Chondrocyte (in vitro differentiated cells): ENCODE measurements at regions not wholly inside any gene's neighbourhood (a gene's known extent, or its start where the extent isn't known, plus 50 kb on each side); places are given as distances from the start of the nearest gene placed in this dataset.

Experiments
- DNase-seq: peaks from one replicate; pipeline ENCODE4 v3.0.0; 2021; ENCODE audit warnings: mixed read lengths, low spot score
- H3K27ac Mint-ChIP-seq: one replicate; pipeline ENCODE4 v1.8.0; 2021; ENCODE audit warnings: mild to moderate bottlenecking, moderate library complexity, mixed read lengths; ENCODE audit not compliant: unreplicated experiment
- H3K27me3 Mint-ChIP-seq: 2 replicates; pipeline ENCODE4 v1.8.0; 2021; ENCODE audit warnings: low read depth, mixed read lengths
- H3K36me3 Mint-ChIP-seq: 2 replicates; pipeline ENCODE4 v1.8.0; 2021; ENCODE audit warnings: low read depth, mixed read lengths
- H3K4me1 Mint-ChIP-seq: 2 replicates; pipeline ENCODE4 v1.8.0; 2021; ENCODE audit warnings: low read depth, mild to moderate bottlenecking, mixed read lengths
- H3K4me3 Mint-ChIP-seq: one replicate; pipeline ENCODE4 v1.8.0; 2021; ENCODE audit warnings: mild to moderate bottlenecking, moderate library complexity, mixed read lengths; ENCODE audit not compliant: unreplicated experiment
- H3K9me3 Mint-ChIP-seq: 2 replicates; pipeline ENCODE4 v1.8.0; 2021; ENCODE audit warnings: low read depth, mixed read lengths
- TF ChIP-seq, protein P1 (sequence below): fragments of 200-600 bp; sonication (generic); IDR thresholded peaks from 2 replicates; pipeline ENCODE4 v1.5.0; 2021; ENCODE audit warnings: antibody characterized with exemption, mild to moderate bottlenecking, moderate library complexity

DNA sequence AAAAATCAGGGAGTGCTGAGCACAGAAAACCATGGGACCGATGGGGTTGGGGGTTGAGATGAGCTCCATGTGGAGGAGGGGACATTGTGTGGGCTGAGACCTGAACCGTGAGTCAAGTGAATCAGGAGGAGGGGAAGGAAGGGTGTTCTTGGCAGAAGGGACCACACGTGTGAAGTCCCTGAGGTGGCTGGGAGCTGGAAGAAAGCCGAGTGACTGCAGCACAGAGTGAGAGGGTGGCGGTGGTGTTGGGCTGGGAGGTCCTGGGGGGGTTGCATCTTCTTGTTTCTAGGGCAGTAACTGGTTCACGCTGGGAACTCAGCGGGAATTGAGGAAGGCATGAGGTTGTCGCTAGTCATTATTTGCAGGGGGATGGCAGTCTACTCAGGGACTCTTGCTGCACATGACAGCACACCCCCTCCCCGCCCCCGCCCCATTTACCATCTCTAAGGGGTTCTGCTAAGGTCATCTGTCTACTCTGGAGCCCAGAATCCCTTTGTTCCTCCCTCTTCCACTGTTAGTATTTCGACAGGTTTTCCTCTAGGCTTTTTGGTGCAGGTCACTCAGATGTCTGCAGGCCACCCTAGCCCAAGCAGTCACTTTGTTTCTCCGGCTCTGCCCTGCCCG, 254.3 kb downstream of the TLE3 start:
- Mint-ChIP-seq H3K27me3 (peaks cover 2% of the 10 kb centered on the region), H3K4me3 (no peak overlapping the region), H3K4me1 (no peaks in the 10 kb centered on the region), H3K9me3 (no peaks in the 10 kb centered on the region), H3K36me3 (no peaks in the 10 kb centered on the region), H3K27ac (no peak overlapping the region)
- DNase-seq = no peak
- TF ChIP-seq, protein P1, sequence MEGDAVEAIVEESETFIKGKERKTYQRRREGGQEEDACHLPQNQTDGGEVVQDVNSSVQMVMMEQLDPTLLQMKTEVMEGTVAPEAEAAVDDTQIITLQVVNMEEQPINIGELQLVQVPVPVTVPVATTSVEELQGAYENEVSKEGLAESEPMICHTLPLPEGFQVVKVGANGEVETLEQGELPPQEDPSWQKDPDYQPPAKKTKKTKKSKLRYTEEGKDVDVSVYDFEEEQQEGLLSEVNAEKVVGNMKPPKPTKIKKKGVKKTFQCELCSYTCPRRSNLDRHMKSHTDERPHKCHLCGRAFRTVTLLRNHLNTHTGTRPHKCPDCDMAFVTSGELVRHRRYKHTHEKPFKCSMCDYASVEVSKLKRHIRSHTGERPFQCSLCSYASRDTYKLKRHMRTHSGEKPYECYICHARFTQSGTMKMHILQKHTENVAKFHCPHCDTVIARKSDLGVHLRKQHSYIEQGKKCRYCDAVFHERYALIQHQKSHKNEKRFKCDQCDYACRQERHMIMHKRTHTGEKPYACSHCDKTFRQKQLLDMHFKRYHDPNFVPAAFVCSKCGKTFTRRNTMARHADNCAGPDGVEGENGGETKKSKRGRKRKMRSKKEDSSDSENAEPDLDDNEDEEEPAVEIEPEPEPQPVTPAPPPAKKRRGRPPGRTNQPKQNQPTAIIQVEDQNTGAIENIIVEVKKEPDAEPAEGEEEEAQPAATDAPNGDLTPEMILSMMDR = no peak

DNA sequence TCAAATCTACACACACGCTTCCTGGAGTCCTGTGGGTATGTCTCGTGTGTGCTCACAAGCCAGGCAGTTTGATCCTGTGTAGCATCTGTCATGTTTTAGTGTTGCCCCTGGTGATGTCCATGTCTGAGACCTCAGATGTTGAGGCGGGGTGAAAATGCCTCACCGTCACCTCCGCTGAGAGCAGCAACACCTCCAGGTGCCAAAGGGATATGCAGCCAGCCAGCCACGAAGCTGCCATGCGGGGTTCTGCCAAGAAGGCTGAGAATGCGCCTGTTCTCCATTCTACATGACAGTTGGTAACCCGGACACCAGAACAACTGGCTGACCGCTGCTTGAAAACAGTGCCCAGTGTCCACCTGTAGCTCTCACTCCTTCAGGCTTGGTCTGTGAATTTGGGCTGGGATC, 253.8 kb downstream of the TLE3 start:
- Mint-ChIP-seq H3K4me3 (no peak overlapping the region), H3K27me3 (peaks cover 2% of the 10 kb centered on the region), H3K36me3 (no peaks in the 10 kb centered on the region), H3K27ac (no peak overlapping the region), H3K4me1 (no peaks in the 10 kb centered on the region), H3K9me3 (no peaks in the 10 kb centered on the region)
- DNase-seq = no peak
- TF ChIP-seq, protein P1 = no peak

DNA sequence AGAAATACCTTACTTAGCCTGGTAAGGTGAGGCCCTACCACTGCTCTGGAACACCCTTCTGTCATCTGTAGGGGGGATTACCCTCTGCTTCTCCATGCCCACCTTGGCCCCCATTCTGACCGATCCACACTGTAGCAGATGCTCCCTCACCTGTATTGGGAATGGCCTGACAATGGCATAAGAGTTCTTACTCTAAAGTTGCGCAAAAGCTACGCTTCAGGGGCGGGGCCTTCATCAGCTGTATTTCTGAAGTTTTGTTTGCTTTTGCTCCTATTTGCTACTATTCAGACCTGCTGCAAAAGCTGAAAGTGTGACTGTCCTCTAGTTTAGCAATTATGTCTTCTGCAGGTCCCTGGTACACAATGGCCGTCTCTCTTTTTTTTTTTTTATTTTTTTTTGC, 252.6 kb downstream of the TLE3 start:
- no peaks in the 10 kb centered on the region for H3K27me3 Mint-ChIP-seq
- no peak for DNase-seq
- TF ChIP-seq, protein P1 = no peak
- no peaks in the 10 kb centered on the region for H3K4me1 Mint-ChIP-seq
- no peaks in the 10 kb centered on the region for H3K9me3 Mint-ChIP-seq
- no peak overlapping the region for H3K27ac Mint-ChIP-seq
- no peak overlapping the region for H3K4me3 Mint-ChIP-seq
- no peaks in the 10 kb centered on the region for H3K36me3 Mint-ChIP-seq

GRCh38 chr15:69847625-69848024, 250.1 kb downstream of the TLE3 start:
- Mint-ChIP-seq H3K9me3 (no peaks in the 10 kb centered on the region), H3K27ac (no peak overlapping the region), H3K4me3 (no peak overlapping the region), H3K36me3 (no peaks in the 10 kb centered on the region), H3K27me3 (no peaks in the 10 kb centered on the region), H3K4me1 (peaks cover 12% of the 10 kb centered on the region)
- TF ChIP-seq, protein P1 = no peak
- DNase-seq = no peak

- Mint-ChIP-seq H3K36me3 (no peaks in the 10 kb centered on the region), H3K9me3 (no peaks in the 10 kb centered on the region), H3K27me3 (no peaks in the 10 kb centered on the region), H3K4me3 (no peak overlapping the region), H3K27ac (no peak overlapping the region), H3K4me1 (peaks cover 16% of the 10 kb centered on the region)
- TF ChIP-seq, protein P1 = no peak
- no peak for DNase-seq
Measured at GRCh38 chr15:69848096-69848495, 249.6 kb downstream of the TLE3 start.
